NB4 (cell line): ENCODE measurements at regions not wholly inside any gene's neighbourhood (a gene's known extent, or its start where the extent isn't known, plus 50 kb on each side); places are given as distances from the start of the nearest gene placed in this dataset.

Experiments used
- CTCF ChIP-seq: IDR thresholded peaks from one replicate; pipeline ENCODE4 v1.5.1; 2012; ENCODE audit warnings: low read depth, low read length
- TF ChIP-seq, protein P1 (sequence below): IDR thresholded peaks from 2 replicates; pipeline ENCODE4 v1.6.1; 2011; ENCODE audit warnings: low read depth, low read length

DNA sequence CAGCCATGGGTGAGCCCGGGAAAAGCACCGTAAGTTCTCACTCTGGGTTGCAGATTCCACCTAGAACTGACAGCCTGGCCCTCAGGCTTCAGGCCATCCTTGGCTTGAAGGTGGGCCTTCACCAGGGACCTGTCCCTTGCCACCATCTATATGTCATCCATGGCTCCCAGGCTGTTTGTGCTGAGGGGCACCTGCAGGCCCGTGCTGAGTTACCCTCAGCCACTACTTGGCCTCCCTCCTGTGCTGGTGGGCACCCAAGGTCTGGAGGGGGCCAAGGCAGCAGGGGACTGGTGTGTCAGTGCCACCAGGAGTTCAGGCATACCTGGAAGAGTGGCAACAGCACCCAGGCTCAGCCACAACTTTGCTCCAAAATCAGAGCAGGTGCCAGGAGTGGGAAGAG is 326.2 kb upstream of the SMIM21 start:
- TF ChIP-seq, protein P1, sequence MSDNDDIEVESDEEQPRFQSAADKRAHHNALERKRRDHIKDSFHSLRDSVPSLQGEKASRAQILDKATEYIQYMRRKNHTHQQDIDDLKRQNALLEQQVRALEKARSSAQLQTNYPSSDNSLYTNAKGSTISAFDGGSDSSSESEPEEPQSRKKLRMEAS: no peak
- TF ChIP-seq CTCF: no peak
